ENCODE measurements at regions not wholly inside any gene's neighbourhood (a gene's known extent, or its start where the extent isn't known, plus 50 kb on each side); places are given as distances from the start of the nearest gene placed in this dataset.
"Not testable (repeated sequence)": the region's sequence is repeated elsewhere in the genome, so short reads cannot be mapped to it uniquely, and the experiment has no call there.

DNA sequence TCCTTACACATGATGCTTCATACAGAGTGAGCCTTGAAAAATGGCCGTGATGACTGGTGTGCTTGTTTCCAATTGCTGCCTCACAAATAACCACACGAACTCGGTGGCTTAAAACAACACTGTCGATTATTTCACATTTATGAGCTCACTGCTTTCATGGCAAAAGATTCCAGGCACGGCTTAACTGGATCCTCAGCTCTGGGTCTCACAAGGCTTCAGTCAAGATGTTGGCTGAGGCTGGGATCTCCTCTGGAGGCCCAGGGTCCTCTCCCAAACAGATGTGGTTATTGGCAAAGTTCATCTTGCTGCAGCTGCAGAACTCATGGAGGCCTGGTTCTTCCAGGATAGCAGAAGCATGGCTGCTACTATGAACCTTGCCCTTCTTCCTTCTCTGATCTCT is 144.6 kb downstream of the TFAP2C start:
- DNase-seq = no peak

DNA sequence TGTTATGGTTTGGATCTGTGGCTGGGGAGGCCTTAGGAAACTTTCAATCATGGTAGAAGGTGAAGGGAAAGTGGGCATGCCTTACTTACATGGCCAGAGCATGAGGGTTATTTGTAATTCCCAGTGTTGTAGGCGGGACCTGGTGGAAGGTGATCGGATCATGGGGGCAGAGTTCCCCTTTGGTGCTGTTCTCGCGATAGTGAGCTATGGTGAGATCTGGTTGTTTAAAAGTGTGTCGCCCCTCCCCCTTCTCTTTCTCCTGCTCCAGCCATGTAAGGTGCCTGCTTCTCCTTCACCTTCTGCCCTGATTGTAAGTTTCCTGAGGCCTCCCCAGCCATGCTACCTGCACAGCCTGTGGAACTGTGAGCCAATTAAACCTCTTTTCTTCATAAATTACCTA is 145.8 kb downstream of the TFAP2C start:
- no peak for DNase-seq

DNA sequence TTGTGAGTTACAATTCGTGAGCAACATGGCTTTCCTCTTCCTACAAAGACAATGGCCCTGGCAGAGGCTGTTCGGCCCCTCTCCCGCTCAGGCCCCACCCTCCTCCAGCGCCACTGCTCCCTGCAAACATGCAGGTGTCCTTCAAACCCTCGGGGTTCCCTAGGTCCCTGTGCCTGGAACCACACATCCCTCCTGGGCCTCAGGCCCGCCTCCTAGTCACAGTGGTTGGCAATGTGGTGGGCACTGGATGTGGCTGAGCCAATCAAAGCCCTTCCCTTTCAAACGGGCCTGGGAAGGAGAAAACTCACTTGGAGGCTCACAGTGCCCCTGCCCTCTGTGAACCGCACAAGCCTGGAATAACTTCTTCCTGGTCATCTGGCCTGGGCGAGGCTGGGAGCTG is 147.2 kb downstream of the TFAP2C start:
- DNase-seq = no peak

DNA sequence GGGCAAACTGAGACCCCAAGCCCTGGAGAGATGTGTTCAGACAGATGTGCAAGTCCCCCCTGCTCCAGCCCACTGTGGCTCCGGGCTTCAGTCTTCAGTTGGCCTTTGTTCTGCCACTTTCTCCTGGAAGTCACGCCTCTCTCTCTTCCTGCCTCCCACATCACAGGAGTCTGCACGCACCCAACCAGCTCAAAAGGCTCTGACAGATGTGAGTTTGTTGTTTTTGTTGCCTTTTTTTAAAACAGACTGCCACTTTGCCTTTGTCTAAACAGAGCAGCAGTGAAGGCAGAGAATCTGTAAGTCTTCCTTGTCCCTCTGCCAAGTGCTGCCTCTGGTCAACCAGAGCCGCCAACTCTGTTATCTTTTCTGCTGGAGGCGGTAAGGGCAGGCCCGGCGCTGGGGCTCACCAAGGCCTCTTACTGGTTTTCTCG is 149.7 kb downstream of the TFAP2C start:
- no peak for DNase-seq

DNA sequence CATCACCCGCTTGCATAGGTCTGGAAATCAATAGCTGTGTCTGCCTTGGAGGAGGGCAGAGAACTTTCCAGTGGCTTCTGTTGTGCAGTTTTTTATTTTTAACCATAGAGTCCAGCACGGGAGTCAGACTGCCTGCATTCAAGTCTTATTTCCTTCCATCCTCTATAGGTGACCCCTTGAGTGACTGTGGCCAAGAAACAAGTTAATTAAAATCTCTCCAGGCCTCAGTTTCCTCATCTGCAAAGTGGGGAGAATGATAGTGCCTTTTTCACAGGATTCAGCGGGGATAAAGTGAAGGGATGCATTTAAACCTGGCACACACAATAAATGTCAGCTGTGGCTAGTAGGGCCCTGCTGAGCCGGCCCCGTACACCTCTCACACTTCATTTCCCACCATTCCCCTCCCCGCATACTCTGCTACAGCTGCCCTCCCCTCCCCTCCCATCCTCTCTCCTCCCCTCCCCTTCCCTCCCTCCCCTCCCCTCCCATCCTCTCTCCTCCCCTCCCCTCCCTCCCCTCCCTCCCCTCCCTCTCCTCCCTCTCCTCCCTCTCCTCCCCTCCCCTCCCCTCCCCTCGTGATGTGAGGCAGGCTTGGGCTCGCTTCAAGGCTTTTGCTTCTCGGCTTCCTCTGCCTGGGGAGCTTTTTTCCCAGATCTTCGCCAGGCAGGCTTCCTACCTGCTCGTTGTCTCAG is 150.5 kb downstream of the TFAP2C start:
- no peak for DNase-seq

DNA sequence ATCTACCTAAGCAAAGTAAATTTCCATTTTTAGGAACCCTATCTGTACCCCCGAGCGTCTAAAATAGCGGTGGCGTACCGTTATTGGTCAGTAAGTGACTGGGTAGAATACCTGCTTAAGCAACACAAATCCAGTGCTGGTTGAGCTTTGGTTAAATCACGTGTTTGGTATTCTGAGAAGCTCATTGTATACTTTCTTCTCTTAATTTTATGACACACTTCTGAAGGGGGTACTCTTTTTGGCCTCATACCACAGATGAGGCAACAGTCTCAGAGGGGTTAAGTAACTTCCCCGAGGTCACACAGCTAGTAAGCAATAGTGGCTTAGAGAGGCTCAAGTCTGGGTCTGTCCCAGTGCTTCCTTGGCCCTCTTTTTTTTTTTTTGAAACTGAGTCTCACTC is 151.2 kb downstream of the TFAP2C start:
- DNase-seq = no peak

DNA sequence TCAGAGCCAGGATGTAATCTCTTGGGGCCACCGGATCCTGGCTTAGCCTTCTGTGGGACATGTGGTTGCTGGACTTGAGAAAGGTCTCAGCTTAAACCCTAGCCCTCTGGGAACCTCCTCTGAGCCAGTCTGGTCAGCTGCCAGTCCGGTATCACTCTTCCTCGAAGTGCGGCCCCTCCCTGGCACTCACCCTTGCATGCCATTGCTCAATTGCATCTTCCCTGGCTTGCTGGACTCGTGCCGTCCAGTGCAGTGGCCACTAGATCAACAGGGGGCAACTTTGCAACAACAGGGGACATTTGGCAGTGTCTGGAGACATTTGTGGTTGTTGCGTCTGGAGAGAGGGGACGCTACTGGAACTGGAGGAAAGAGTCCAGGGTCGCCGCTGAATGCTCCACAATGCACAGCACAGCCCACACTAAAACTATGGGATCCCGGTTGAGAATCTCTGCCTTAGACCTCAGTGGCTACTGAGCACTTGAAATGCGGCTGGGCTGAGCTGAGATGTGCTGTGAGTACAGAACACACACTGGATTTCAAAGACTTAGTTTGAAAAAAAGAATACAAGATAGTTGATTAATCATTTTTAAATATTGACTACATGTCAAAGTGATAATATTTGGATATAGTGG is 152.1 kb downstream of the TFAP2C start:
- no peak for DNase-seq

DNA sequence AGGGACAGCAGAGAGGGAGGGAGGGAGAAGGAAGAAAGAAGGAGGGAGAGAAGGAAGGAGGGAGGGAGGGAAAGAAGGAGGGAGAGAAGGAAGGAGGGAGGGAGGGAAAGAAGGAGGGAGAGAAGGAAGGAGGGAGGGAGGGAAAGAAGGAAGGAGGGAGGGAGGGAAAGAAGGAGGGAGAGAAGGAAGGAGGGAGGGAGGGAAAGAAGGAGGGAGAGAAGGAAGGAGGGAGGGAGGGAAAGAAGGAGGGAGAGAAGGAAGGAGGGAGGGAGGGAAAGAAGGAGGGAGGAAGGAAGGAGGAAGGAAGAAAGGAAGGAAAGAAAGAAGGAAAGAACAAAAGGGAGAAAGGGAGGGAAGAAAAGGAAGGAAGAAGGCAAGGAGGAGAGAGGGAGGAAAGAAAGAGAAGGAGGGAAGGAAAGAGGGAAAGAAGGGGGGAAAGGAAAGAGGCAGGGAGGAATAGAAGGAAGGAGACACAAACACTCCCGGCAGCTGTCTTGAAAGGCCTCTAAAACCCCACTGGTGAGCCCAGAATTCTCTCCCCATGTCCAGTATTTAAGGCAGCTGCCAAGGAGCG is 153.0 kb downstream of the TFAP2C start:
- not testable (repeated sequence) for DNase-seq

DNA sequence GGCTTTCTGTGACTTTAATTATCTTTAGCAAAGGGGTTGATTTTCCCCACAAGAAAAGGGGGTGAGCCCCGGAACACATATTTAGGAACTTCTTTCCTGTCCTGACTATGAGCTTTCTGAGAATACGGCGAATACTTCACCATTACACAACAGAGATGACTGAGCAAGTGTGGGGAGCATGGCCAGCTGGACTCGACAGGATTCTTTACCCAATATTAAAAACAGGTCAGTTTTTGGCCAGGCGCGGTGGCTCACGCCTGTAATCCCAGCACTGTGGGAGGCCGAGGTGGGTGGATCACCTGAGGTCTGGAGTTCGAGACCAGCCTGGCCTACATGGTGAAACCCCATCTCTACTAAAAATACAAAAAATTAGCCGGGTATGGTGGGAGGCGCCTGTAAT is 153.7 kb downstream of the TFAP2C start:
- not testable (repeated sequence) for DNase-seq

DNA sequence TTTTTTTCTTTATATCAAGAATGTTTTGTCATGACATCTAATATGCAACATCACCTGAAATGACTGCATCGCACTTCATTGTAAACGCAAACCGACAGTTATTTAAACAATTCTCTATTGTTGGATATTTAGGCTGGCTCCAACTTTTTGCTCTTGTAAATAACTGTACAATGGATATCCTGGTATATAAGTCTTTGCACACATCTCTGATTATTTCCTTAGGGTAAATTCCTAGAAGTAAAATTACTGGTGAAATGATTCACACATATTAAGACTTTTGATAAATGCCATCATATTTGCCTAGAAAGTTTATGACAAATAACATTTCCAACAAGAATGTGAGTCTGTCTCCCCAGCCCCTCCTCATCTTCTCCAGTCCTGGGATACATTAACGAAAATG is 154.7 kb downstream of the TFAP2C start:
- no peak for DNase-seq

DNA sequence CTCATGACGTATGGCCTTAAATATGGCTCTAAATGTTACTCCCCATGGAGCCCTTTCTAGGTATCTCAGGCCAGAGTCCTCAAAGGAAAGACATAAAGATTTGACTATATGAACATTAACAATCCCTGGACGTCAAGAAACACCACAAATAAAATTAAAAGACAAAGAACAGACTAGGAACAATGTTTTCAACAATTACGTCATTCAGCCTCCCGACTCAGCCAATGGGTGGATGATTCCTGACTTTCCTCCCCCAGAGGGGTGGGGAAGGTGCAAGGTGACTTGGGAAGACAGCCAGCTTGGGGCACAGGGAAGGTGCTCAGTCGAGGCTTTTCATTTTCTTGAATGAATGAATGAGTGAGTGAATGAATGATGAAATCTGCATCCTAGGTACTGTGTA is 157.4 kb downstream of the TFAP2C start:
- no peak for DNase-seq

DNA sequence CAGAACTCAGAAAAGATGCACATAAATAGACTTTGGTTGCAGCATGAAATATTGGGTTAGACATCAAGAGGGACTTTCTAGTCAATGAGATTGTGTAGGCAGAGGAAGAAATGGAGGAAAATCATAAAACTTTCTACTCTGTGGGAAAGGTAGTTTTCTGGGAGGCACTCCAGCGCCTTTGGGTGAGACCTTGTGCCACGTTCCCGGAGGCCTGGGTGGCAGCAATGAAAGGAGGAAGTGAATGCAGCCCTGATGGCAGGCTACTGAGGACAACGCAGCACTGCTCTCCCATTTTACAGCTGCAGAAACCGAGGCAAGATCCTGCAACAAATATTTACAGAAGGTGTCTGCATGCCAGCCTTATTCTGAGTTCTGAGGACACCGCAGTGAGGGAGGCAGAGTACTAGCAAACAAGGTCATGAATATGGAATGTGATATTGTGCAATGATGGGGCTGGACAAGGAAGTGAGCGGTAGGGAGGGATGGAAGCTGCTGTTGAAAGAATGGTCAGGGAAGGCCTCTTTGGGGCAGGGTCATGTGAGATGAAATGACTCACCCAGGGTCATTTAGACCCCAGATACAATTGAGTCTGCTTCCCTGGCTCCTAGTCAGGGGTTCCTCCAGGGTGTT is 159.1 kb downstream of the TFAP2C start:
- DNase-seq = no peak

DNA sequence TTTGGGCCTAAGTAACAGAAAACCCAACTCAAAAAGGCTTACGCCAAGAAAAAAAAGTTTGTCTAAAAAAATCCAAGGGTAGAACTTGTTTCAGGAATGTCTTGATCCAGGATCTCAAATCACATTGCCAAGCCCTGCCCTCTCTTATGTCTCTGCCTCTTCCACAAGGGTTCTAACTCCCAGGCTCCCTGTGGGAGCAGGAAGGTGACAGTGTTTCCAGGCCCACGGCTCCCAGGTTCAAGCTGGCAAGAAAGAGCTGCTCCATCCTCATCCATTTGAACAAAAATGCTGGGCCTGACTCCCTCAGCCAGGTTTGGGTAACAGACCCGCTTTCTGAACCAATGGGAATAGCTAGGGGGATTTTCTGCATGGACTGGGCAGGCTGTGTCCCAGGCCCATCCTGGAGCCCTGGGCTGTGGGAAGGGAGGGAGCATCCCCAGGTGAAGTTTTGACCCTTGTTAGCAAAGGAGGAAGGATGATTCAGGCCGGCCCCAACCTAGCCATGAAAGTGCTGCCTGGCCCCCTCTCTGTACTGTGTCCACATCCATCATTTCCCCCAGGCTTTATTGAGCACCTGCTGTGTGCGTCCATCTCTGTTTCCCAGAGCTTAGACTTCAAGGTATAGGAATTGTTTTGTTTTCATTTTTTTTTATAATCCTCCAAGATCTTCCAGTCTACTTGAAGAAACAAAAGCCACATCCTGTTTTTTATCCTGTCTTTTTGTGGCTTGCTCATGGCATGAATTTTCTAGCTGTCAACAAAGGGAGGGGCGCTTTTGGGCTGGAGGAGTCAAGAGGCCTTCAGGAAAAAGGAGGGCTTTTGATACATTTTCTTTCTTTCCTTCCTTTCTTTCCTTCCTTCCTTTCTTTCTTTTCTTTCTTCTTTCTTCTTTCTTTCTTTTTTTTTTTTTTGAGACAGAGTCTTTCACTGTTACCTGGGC is 159.8 kb downstream of the TFAP2C start:
- DNase-seq = no peak

DNA sequence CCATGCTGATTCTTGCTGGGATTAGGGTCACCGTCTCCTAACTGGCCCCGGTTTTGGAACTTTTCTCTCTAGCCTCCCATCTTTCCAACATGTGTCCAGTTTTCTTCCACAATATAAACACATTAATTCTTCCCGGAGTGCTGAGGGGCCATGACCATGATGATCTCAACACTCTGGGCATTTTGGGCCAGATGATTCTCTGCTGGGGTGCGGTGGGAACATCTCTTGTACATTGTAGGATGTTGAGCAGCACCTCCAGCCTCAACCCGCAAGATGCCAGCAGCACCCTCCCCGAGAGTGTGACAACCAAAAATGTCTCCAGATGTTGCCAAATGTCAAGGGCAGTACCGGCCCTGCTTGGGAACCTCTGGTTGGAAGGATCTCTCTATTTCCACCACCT is 164.8 kb downstream of the TFAP2C start:
- DNase-seq = no peak

DNA sequence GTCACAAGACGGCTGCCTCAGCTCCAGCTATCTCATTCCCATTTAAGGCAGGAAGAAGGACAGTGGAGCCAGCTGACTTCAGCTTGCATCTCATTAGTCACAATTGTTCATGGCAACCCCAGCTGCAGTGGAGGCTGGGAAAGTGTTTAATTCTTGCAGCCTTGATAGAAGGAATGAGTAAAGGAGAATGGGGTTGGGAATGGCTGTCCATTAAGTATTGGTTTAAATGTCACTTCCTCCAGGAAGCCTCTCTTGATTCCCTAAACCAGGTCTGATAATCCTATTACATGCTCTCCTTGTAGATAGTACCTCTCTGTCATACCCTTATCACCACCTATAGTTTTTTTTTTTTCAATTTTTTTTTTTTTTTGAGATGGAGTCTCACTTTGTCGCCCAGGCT is 166.4 kb downstream of the TFAP2C start:
- DNase-seq = no peak

DNA sequence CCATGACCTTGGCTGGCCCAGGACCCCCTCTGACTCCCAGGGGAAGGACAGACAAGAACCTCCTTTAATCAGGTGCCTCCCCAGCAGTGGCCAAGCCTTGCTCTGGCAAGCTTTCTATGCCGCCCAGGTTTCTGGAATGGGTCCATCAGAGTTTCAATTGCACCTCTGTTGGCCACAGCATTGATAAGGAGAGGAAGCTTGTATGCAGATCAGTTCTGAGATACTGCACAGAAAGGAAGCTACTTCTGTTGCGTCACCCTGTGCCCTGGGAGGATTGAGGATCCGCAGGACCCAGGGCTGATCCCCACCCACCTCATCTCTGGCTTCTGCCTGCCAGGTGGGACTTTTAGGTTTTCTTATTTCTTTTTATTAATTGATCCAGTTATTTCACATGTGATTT is 167.2 kb downstream of the TFAP2C start:
- no peak for DNase-seq

DNA sequence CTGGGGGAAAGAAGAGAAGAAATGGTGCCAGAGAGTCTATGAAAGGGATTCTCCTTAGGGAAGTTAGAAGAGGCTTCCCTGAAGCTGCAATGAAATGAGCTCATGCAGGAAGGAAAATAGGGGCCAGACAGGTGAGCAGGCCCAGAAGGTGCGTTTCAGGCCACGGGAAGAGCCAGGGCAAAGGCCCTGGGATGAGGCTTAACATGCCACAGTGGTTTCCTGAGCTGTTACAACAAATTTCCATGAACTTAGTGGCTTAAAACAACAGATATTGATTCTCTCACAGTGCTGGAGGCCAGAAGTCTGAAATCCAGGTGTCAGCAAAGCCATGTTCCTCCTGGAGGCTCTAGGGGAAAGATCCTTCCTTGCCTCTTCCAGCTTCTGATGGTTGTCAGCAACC is 167.9 kb downstream of the TFAP2C start:
- DNase-seq = no peak

DNA sequence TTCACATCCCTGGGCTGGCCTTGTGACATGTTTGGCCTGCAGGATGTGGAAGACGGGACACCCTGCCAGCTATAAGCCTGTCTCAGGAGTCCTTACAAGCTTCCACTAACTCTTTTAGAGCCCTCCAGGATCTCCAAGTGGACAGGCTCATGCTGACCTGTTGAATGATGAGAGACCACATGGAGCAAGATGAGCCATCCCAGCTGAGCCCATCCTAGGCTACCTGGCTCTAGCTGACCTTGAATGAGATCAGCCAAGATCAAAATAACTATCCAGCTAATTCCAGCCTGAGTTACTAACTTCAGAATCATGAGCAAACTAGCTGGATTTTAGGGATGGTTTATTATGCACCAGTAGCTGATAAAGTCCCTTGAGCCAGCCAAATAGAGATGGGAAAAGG is 169.5 kb downstream of the TFAP2C start:
- no peak for DNase-seq

DNA sequence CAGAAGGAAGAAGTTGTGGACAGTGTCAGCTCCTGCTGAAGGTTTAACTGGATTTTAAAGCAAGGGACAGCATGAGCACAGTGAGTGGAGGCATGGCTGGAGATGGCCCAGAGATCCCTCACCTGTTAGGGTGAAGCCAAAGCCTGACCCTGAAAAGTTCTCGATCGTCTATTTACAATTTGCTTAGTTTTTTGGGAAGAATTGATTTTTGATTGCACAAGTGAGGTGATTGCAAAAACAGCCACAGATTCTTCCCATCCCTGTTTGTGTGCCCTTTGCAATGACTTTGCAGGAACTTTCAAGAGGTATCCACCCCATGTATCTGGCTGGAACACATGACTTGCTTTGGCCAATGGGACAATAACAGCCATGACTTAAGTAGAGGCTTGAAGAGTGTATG is 170.1 kb downstream of the TFAP2C start:
- DNase-seq = no peak

DNA sequence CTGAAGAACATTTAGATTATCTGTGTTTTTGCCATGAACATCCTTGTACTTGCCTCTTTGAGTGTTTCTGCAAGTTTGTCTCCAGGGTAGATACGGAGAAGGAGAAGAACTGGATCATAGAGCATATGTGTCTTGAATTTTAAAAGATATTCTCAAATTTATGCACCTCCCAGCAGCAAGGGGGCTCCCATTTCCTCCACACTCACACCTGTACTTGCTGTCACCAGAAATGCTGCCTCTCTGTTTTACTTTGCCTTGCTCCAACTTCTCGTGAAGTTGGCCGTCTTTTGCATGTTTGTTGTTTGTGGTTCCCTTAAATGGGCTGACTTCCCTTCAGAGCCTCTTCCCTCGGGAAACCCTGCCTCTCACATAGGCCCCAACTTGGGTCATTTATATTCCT is 171.0 kb downstream of the TFAP2C start:
- no peak for DNase-seq

DNA sequence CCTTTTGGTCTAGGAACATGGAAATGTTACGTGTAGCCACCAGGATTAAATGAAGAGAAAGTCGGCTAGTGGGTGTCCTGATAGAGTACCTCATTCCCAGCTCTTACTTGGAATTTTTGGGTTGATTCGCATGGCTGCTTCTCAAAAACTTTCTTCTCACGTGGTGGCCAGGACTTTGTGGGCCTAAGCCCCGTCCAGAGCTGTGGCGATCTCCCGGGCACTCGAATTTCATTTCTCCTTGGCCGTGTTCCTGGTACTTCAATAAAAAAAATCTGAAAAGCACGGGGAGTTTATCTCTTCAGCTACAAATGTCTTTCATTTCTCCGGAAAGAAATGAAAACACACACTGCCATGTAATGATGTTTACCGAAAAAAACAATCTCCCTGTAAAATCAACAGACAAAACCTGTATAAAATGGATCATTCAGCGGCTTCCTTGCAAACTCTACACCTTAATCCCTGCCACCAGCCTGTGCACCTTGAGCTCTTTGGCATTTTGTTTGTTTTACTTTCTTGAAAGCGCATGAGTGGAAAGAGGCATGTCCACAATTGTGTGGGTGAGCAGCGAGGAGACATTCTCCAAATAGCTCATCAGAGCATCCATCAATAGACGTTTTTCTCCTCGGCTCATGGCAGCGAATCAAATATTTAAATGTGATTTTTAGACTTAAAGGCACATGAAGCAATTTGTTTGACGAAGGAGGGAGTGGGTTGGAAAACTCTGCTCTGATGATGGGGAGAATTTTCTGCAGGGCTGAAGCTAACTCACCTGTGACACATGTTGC is 173.1 kb downstream of the TFAP2C start:
- no peak for DNase-seq

DNA sequence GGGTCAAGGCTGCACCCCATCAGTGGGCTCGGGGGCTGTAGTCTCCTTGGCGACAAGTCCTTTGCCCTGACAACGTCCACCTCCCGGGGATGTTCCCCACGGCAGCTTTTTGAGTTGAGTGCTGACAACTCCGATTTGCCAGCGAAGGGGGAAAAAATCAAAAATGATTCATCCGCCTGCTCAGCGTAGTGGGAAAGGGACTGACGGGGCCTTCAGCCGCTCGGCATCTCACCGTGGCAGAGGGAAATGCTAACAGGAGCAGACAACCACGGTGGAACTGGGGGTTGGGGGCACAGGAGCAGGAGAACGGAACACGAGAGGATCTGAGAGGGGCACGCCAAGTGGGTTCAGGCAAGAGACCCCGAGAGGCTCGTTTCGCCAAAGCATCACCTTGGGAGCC is 173.7 kb downstream of the TFAP2C start:
- DNase-seq = no peak
